ENCODE measurements at regions not wholly inside any gene's neighbourhood (a gene's known extent, or its start where the extent isn't known, plus 50 kb on each side); places are given as distances from the start of the nearest gene placed in this dataset.

DNA sequence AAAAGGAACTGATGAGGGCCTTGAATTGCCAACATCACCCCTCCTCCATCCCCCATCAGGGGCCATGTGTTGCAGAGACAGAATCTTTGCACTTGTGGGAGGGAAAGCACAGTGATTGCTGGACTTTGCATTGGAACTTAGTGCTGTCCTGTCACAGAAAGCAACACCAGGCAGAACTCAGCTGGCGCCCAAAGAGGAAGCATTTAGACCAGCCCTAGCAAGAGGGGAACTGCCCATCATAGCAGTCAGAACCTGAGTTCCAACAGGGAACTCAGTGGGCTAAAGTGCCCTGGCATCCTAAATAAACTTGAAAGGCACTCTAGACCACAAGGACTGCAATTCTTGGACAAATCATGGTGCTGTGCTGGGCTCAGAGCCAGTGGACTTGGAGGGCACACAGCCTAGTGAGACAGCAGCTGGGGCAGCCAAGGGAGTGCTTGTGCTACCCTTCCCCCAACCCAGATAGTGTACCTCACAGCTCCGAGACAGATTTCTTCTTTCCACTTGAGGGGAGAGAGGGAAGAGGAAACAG lies 128.1 kb downstream of the ACTL7B start:
- FAIRE-seq: no peak
- no peaks in the 10 kb centered on the region for H3K79me2 ChIP-seq (ENCODE audit: control insufficient read depth, insufficient read depth, low read length)

DNA sequence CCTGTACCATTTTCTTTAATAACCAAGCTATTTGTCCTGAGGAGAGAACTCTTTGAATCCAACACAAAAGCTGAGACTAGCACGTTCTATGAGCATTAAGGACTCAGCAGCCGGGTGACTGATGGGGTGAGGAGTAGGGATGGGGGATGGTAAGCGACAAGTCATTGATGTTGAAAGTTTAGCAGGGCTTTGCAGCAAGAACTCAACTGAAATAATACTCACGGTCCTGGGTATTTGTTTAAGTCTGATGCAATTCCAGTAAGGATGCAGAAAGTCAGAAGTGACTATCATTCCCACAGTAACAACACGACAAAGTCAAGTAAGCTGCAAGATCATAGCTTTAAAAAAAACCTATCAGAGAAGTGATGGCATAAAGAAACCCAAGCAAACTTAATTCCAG lies 131.1 kb downstream of the ACTL7B start:
- Histone ChIP-seq H3K9me3 (ENCODE audit: control insufficient read depth, low read depth, low read length) (no peaks in the 10 kb centered on the region), H3K4me2 (ENCODE audit: control insufficient read depth, extremely low read depth, insufficient read depth, low read depth, low read length) (no peak overlapping the region), H3K79me2 (ENCODE audit: control insufficient read depth, insufficient read depth, low read length) (no peaks in the 10 kb centered on the region), H3K9ac (ENCODE audit: control insufficient read depth, extremely low read depth, insufficient read depth, low read length) (no peak overlapping the region), H3K27ac (ENCODE audit: control insufficient read depth, insufficient read depth, low read length) (no peak overlapping the region), H3K4me3 (ENCODE audit: control insufficient read depth in 2 of 3, extremely low read depth in 1 of 3, insufficient read depth in 2 of 3, low read depth in 1 of 3, low read length in 3 of 3) (no peak overlapping the region), H3K9me1 (ENCODE audit: control insufficient read depth, extremely low read depth, insufficient read depth, low read length) (no peaks in the 10 kb centered on the region), H2AFZ (ENCODE audit: control insufficient read depth, low read length) (no peak overlapping the region), H4K20me1 (ENCODE audit: control insufficient read depth, extremely low read depth, insufficient read depth, low read length) (no peaks in the 10 kb centered on the region), H3K36me3 (ENCODE audit: control insufficient read depth in 2 of 2, extremely low read depth in 1 of 2, insufficient read depth in 2 of 2, low read length in 2 of 2) (no peaks in the 10 kb centered on the region), H3K27me3 (ENCODE audit: control insufficient read depth, extremely low read depth, insufficient read depth, low read length) (no peaks in the 10 kb centered on the region), H3K4me1 (ENCODE audit: control insufficient read depth, extremely low read depth, insufficient read depth, low read length) (peaks cover 5% of the 10 kb centered on the region)
- FAIRE-seq (no peak), DNase-seq (ENCODE audit: low read depth, low spot score) (no peak)
- TF ChIP-seq, protein P1, sequence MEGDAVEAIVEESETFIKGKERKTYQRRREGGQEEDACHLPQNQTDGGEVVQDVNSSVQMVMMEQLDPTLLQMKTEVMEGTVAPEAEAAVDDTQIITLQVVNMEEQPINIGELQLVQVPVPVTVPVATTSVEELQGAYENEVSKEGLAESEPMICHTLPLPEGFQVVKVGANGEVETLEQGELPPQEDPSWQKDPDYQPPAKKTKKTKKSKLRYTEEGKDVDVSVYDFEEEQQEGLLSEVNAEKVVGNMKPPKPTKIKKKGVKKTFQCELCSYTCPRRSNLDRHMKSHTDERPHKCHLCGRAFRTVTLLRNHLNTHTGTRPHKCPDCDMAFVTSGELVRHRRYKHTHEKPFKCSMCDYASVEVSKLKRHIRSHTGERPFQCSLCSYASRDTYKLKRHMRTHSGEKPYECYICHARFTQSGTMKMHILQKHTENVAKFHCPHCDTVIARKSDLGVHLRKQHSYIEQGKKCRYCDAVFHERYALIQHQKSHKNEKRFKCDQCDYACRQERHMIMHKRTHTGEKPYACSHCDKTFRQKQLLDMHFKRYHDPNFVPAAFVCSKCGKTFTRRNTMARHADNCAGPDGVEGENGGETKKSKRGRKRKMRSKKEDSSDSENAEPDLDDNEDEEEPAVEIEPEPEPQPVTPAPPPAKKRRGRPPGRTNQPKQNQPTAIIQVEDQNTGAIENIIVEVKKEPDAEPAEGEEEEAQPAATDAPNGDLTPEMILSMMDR (optimal IDR thresholded peaks at IDR 0.05 in 1 of 3, IDR thresholded peaks at IDR 0.05 in 1 of 3, conservative IDR thresholded peaks at IDR 0.05 in 1 of 3; ENCODE audit: extremely low read depth in 1 of 3, insufficient read depth in 2 of 3, low read length in 3 of 3): no peak
- TF ChIP-seq EZH2 (IDR thresholded peaks at IDR 0.05; ENCODE audit: low read length): no peak
- dilution Hi-C loops (cut with MboI; ENCODE audit: extremely low pct_ligation_motif_present, low sequenced_read_pairs): no loop called here

More for the DNA sequence above, 128.1 kb downstream of the ACTL7B start:
- Histone ChIP-seq H3K9ac (ENCODE audit: control insufficient read depth, extremely low read depth, insufficient read depth, low read length) (no peak overlapping the region), H3K4me3 (ENCODE audit: control insufficient read depth in 2 of 3, extremely low read depth in 1 of 3, insufficient read depth in 2 of 3, low read depth in 1 of 3, low read length in 3 of 3) (no peak overlapping the region), H4K20me1 (ENCODE audit: control insufficient read depth, extremely low read depth, insufficient read depth, low read length) (no peaks in the 10 kb centered on the region), H3K9me3 (ENCODE audit: control insufficient read depth, low read depth, low read length) (no peaks in the 10 kb centered on the region), H3K27me3 (ENCODE audit: control insufficient read depth, extremely low read depth, insufficient read depth, low read length) (no peaks in the 10 kb centered on the region), H3K4me1 (ENCODE audit: control insufficient read depth, extremely low read depth, insufficient read depth, low read length) (peaks cover 2% of the 10 kb centered on the region), H3K27ac (ENCODE audit: control insufficient read depth, insufficient read depth, low read length) (no peak overlapping the region), H3K36me3 (ENCODE audit: control insufficient read depth in 2 of 2, extremely low read depth in 1 of 2, insufficient read depth in 2 of 2, low read length in 2 of 2) (no peaks in the 10 kb centered on the region), H3K9me1 (ENCODE audit: control insufficient read depth, extremely low read depth, insufficient read depth, low read length) (no peaks in the 10 kb centered on the region), H2AFZ (ENCODE audit: control insufficient read depth, low read length) (no peak overlapping the region), H3K4me2 (ENCODE audit: control insufficient read depth, extremely low read depth, insufficient read depth, low read depth, low read length) (no peak overlapping the region)
- TF ChIP-seq, protein P1 (optimal IDR thresholded peaks at IDR 0.05 in 1 of 3, IDR thresholded peaks at IDR 0.05 in 1 of 3, conservative IDR thresholded peaks at IDR 0.05 in 1 of 3; ENCODE audit: extremely low read depth in 1 of 3, insufficient read depth in 2 of 3, low read length in 3 of 3): no peak
- TF ChIP-seq EZH2 (IDR thresholded peaks at IDR 0.05; ENCODE audit: low read length): no peak
- dilution Hi-C loops (cut with MboI; ENCODE audit: extremely low pct_ligation_motif_present, low sequenced_read_pairs): no loop called here
- no peak for DNase-seq (ENCODE audit: low read depth, low spot score)

Data from keratinocyte (primary cell).